ENCODE measurements at regions not wholly inside any gene's neighbourhood (a gene's known extent, or its start where the extent isn't known, plus 50 kb on each side); places are given as distances from the start of the nearest gene placed in this dataset.
A peak's percentile ranks its signal among the peaks of the same experiment; 100 is the strongest.

- no peak for DNase-seq
Observed at GRCh38 chr4:183563874-183564273, 59.0 kb downstream of the ING2 start.

DNA sequence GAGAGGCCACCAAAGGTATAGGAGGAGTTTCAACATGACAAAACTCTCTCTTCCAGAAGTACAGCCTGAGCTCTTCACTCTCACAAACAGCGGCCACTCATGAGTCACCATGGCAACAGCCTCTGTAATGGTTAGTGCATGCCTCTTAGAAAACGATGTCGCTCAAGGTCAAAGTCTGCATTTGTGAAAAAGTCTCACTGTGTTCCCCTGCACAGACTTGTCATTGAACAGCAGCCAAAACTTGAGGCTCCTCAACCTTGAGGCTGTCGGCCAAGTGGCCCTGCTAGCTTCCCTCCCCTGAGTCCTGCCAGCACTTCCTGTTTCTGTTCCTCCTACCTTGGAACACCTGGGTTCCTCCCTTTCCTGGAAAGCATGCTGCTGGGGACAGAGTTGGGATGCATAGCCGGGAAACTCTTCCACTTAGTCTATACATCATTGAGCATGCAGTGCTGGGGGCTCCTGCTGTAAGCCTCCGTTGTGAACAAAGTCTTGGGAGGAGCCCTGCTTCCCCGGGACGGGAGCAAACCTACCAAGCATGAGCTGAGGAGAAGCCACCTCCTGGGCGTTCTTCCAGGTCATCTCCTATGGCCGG, 66.6 kb downstream of the ING2 start:
- peak; percentile 28 for DNase-seq

DNA sequence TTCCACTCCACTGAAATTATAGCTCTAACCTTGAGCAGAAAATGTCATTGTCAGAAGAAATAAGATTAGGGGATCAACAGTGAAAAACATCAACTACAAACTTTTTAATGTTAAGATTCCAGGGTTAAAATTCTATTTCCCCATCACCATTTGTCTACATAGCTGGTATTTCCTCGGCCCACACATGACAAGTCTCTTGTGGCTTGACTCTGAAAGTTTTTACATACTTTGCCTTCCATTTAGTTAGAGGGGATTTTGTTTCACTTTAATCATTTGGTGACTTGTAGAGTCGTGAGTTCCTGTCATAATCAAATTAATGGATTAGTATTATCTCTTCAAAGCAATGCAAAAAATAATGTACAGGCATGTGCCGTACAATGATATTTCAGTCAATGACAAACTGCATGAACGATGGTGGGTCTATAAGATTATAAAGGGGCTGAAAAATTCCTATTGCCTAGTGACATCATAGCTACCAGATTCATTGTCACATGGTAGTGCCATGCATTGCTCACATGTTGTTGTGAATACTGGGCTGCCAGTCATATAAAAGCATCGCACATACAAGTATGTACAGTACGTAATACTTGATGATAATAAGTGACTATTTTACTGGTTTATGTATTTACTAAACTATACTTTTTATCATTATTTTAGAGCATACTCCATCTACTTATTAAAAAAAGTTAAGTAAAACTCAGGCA, 72.0 kb downstream of the ING2 start:
- DNase-seq: no peak

- DNase-seq: no peak
Observed at GRCh38 chr4:183580370-183580769, 75.5 kb downstream of the ING2 start.

DNA sequence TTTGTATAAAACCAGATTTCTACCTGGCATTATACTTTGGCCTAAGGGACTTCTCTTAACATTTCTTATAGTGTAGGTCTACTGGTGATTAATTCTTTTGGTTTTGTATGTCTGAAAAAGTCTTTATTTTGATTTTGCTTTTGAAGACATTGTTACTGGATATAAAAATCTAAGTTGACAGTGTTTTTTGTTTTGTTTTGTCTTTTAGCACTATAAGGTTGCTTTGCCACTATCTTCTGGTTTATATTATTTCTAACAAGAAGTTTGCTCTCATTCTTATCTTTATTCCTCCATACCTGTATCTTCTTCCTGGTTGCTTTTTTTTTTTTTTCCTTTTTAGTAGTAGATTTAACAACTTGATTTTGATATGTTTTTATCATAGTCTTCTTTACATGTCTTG, 76.0 kb downstream of the ING2 start:
- no peak for DNase-seq

- DNase-seq: no peak
Observed at GRCh38 chr4:183586824-183587223, 72.2 kb downstream of the RWDD4 start.

- no peak for DNase-seq
Observed at GRCh38 chr4:183588169-183588675, 70.8 kb downstream of the RWDD4 start.

- DNase-seq: no peak
Observed at GRCh38 chr4:183588691-183589090, 70.3 kb downstream of the RWDD4 start.

GRCh38 chr4:183589461-183590099, 69.4 kb downstream of the RWDD4 start:
- no peak for DNase-seq
